Breast epithelium (tissue), 3 donors: ENCODE measurements at regions not wholly inside any gene's neighbourhood (a gene's known extent, or its start where the extent isn't known, plus 50 kb on each side); places are given as distances from the start of the nearest gene placed in this dataset.

Experiments used
- POLR2A ChIP-seq: fragments of 450-650 bp; IDR thresholded peaks from one replicate; pipeline ENCODE4 v1.6.1; 2016; ENCODE audit warnings: antibody characterized with exemption, mild to moderate bottlenecking, moderate library complexity
- POLR2AphosphoS5 ChIP-seq, 3 donors: sonication (generic); formaldehyde crosslinking; IDR thresholded peaks; one replicate each; pipeline ENCODE4 v1.6.1; 2017; ENCODE audit warnings: antibody characterized with exemption in 3 of 3
- TF ChIP-seq, protein P1 (sequence below), 3 donors: fragments of 450-650 bp; IDR thresholded peaks; one replicate each; pipeline ENCODE4 v1.5.1; 2016 to 2017; ENCODE audit warnings: antibody characterized with exemption in 3 of 3, mild to moderate bottlenecking in 3 of 3, moderate library complexity in 3 of 3

- TF ChIP-seq POLR2A (no peak), POLR2AphosphoS5 (IDR thresholded peaks at IDR 0.05) (no peak)
- TF ChIP-seq, protein P1, sequence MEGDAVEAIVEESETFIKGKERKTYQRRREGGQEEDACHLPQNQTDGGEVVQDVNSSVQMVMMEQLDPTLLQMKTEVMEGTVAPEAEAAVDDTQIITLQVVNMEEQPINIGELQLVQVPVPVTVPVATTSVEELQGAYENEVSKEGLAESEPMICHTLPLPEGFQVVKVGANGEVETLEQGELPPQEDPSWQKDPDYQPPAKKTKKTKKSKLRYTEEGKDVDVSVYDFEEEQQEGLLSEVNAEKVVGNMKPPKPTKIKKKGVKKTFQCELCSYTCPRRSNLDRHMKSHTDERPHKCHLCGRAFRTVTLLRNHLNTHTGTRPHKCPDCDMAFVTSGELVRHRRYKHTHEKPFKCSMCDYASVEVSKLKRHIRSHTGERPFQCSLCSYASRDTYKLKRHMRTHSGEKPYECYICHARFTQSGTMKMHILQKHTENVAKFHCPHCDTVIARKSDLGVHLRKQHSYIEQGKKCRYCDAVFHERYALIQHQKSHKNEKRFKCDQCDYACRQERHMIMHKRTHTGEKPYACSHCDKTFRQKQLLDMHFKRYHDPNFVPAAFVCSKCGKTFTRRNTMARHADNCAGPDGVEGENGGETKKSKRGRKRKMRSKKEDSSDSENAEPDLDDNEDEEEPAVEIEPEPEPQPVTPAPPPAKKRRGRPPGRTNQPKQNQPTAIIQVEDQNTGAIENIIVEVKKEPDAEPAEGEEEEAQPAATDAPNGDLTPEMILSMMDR (IDR thresholded peaks at IDR 0.05), result no peak
These were observed 1111.2 kb downstream of the TUSC7 start for GRCh38 chr3:117820658-117821299.
